HG02763 (cell line): ENCODE measurements at regions not wholly inside any gene's neighbourhood (a gene's known extent, or its start where the extent isn't known, plus 50 kb on each side); places are given as distances from the start of the nearest gene placed in this dataset.
"Not testable (repeated sequence)": the region's sequence is repeated elsewhere in the genome, so short reads cannot be mapped to it uniquely, and the experiment has no call there.

ENCODE experiments used
- ATAC-seq: cut with Tn5 transposase; IDR thresholded peaks from one replicate; pipeline ENCODE4 v1.9.1; 2021; ENCODE audit warnings: mild to moderate bottlenecking, moderate library complexity; ENCODE audit not compliant: unreplicated experiment

GRCh38 chr10:35838054-35838453, 196.0 kb upstream of the FZD8 start:
- no peak for ATAC-seq

DNA sequence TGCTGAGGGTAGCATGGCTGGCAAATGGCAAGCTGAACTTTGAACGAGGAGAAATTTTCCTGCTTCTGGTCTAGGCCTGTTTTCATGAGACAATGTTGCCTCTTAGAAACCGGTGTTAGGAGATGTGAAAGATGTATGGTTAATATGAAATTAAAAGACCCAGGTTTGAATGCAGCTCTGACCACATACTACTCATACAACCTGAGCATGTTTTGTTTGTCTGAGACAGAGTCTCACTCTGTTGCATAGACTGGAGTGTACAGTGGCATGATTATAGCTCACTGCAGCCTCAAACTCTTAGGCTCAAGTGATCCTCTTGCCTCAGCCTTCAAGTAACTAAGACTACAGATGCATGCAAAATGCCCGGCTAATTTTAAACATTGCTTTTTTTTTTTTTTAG, 193.4 kb upstream of the FZD8 start:
- ATAC-seq, result no peak

- no peak for ATAC-seq
Measured at GRCh38 chr10:35834877-35835494, 192.9 kb upstream of the FZD8 start.

DNA sequence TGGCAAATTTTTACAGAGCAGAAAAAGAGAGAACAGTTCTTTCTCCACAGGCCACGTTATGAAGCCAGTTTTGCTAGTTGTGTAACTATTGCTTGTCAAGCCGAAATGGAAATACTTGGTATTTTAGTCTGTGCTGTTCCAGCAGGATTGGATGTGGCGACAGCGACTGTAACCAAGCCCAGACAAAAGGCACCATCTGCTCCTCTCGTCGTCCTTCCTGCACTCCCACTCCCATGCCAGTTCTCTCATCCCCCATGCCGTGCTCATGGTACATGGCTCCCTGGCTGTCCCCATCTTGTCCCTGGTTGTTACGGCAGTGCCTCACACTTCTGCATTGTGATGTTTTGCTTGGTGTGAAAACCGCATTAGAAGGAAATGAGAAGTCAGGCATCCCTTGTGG, 185.7 kb upstream of the FZD8 start:
- no peak for ATAC-seq

DNA sequence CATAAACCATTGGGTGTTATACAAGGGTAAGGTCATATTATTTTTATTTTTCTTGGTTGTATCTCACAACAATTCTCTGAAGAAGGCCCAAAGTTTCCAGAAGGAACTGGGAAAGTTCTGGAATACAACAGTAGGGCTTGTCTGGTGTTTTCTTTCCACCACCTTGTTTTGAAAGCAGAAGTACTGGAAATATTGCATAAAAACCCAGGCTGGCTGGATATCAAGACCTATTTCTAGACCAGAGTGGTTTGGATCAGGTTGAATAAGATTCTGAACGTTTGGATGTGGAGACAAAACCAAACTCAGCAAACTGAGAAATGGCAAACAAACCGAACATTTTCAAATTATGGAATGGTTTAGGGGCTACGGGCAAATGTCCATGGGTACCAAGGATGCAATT, 182.6 kb upstream of the FZD8 start:
- ATAC-seq, result no peak

GRCh38 chr10:35822316-35822715, 180.2 kb upstream of the FZD8 start:
- no peak for ATAC-seq

DNA sequence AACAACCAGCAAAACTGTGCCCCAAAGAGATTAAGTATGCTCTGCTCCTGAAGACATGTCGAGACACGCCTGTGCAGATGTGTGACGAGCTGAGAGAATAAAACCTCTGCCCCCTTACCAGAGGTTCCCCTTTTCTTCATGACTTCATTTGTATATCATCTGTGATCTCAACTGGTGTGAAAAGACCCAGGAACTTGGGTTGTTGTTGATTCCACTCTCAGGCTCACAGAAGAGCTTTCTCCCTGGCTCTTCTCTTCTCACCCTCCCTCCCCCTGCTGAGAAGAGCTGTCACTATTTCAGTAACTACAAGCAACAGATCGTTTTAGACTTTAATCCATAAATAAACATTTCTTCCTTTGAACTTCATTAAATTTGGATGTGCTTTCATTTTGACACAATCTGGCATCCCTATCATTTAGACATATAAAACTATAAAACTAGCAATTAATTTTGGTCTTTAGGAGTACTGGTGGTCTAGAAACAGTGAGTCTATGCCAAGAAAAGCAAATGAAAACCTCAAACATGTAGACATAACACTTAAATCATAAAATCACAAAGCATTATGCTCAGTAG, 179.3 kb upstream of the FZD8 start:
- peak; percentile 70 for ATAC-seq

GRCh38 chr10:35819736-35820135, 177.6 kb upstream of the FZD8 start:
- ATAC-seq, result no peak

GRCh38 chr10:35819011-35819410, 176.9 kb upstream of the FZD8 start:
- ATAC-seq, result no peak

- not testable (repeated sequence) for ATAC-seq
Measured at GRCh38 chr10:35817109-35817508, 175.0 kb upstream of the FZD8 start.

GRCh38 chr10:35813219-35813618, 171.1 kb upstream of the FZD8 start:
- no peak for ATAC-seq

DNA sequence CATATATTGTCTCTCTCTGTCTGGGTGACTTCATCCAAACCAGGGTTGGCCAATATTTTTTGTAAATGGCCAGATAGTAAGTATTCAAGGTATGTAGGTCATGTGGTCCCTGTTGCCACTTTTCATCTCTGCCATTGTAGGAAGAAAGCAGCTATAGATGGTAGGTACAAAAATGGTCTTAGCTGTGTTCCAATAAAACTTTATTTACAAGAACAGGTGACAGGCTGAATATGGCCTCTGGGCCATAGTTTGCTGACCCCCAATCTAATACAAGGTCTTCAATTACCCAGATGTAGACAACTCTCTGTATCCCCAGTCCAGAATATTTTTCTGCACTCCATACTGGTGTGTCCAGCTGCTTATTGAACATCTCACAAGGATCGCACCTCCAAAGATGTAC, 166.2 kb upstream of the FZD8 start:
- no peak for ATAC-seq

- no peak for ATAC-seq
Measured at GRCh38 chr10:35803046-35803445, 160.9 kb upstream of the FZD8 start.

DNA sequence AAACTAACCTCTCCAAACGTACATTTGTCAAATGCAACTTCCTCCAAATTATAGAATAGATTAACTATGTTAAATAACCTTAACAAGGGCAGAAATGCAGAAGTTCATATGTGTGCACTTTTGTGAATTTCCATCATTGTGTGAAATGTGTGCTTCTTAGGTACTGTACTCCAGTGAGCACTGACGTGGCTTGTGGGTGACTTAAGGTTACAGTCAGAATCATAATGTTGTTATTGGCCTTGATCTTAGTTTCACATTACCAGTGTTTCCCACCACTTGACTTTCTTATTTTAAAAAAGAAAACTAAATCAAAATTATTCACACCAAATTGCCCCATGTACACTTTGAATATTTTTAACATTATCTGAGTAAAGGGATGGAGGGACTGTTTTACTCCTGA, 155.1 kb upstream of the FZD8 start:
- ATAC-seq, result no peak

DNA sequence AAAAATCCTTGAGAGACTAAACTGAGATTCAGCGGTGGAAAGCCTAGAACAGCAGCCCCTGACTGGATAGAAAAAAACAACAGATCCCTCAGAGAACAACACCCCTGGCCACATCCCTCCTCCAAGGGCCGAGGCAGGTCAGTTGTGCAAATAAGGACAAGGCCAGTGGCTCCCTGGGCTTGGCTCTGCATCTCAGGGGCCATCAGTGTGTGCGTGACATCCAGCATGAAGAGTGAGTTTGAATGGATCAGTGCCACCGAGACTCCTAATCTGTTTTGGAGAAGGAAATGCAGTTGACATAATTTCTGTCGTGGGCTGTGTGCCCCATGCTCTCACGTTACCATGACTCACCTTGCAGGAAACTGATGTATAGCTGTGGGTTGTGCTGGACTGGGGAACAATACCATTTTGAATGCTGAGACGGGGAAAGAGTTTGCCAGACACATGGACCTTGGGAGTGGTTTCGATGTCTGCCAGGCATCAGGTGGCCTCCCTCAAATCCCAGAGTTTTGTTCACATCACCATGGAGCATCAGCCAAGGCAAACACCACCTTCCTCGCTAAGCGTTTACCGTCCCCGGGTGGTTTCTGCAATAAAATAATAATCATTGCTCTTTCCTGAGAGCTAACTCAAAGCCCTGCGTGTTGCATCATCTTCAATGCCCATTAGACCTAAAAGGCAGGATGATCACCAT, 153.2 kb upstream of the FZD8 start:
- ATAC-seq, result no peak

DNA sequence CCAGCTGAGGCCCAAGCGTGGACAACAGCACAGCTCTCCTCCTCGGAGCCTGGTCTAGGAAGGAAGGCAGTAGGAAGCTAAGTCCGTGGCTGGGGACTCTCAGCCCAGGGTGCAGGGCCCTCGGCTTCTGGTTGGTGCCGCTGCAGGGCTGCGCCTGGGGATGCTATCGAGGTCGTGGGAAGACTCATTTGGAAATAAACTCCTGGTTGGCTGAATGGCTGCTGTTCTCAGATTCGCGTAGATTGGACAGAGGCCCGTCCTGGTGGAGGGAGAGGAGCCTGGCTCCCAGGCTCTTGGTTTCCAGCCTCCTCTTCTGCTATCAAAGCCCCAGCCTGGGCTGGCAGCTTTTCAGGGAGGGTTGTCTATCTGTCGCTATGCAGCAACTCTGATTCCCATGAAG, 152.6 kb upstream of the FZD8 start:
- no peak for ATAC-seq

GRCh38 chr10:35792291-35792690, 150.2 kb upstream of the FZD8 start:
- ATAC-seq, result no peak

DNA sequence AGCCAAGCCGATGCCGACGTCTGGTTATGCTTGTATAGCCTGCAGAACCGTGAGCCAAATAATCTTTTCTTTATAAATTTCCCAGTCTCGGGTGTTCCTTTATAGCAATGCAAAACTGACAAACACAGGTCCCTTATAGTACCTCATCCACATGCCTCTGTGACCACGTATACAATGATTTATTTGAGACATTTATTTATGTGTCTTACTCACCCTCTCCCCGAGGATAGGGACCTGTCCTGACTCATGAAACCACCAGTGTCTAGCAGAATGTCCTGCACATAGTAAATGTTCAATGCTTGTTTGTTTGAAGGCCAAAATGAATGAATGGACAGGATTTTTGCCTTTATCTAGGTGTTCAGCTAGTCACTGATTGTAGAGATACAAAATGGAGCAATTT, 147.9 kb upstream of the FZD8 start:
- no peak for ATAC-seq

- ATAC-seq, result no peak
Measured at GRCh38 chr10:35784751-35785150, 142.7 kb upstream of the FZD8 start.

DNA sequence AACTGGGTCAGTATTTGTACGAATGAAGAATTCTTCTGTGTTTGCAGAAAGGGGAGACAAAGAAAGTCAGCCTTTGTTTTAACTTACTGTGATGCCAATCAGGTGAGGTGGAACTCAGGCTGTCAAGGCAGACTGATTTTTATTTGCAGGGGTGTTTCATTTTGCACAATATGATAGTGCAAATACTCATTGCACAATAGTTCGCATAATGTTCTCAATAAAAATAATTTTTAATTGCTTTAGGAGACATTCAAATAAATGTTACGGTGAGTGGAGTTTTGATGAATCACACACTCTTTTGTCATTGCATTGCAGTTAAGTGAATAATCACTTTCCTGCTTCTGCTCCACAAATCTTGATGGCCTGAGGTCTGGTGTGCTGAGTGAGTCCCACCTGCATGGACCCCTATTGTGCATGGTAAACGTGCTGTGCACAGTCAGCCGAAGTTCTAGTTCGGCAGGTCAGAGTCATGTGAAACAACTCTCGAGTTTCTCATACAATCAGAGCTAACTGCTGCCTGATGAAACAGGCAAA, 141.3 kb upstream of the FZD8 start:
- no peak for ATAC-seq

DNA sequence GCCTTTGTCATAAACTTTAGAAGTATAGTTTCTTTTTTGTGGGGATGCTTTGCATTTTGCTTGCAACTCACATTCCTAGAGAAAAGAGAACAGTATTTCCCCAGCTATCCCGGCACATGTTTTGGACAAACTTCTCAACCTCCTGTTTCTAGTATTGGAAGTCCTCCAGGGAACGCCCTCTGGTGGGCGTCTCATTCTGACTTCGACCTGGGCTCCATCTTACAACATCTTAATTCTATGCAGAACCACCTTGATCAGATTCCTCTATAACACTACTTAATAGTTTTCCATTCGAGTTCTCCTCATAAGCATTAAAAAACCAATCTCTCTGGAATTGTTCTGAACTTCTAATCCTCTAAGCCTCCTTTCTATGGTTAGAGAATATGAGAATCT, 139.5 kb upstream of the FZD8 start:
- no peak for ATAC-seq

- ATAC-seq, result no peak
Measured at GRCh38 chr10:35780970-35781642, 139.0 kb upstream of the FZD8 start.
